CD4-positive, alpha-beta T cell (primary cell): ENCODE measurements at regions not wholly inside any gene's neighbourhood (a gene's known extent, or its start where the extent isn't known, plus 50 kb on each side); places are given as distances from the start of the nearest gene placed in this dataset.

ENCODE experiments used
- ATAC-seq: fragments of 200-7000 bp; cut with Tn5 transposase; one replicate; pipeline ENCODE4 v1.10.0; 2022; ENCODE audit warnings: mild to moderate bottlenecking; ENCODE audit not compliant: poor library complexity
- CTCF ChIA-PET: fragments of 350-600 bp; sonication (Branson Sonifier 250); formaldehyde crosslinking; loops from one replicate; lab custom pipeline; 2021; ENCODE audit warnings: antibody characterized with exemption, inconsistent platforms; lab: Charles Lee
- POLR2A ChIA-PET: fragments of 350-600 bp; sonication (Branson Sonifier 250); formaldehyde crosslinking; loops from one replicate; lab custom pipeline; 2021; ENCODE audit warnings: antibody characterized with exemption, inconsistent platforms; lab: Charles Lee
- DNase-seq, 14 experiments: peaks; one replicate each; pipeline ENCODE4 v3.0.0-alpha.2; 2013 to 2020; ENCODE audit warnings: mixed read lengths in 2 of 14
- H3K27ac ChIP-seq, 2 donors: one replicate each; pipeline versions ENCODE4 v1.5.1 to v1.7.0; 2013; ENCODE audit warnings: low read length in 2 of 2, low read depth in 1 of 2, mild to moderate bottlenecking in 1 of 2
- H3K27me3 ChIP-seq, 2 experiments: 1 replicate in 1 of 2; 2 replicates in 1 of 2; pipeline versions ENCODE4 v1.6.1 to v1.7.0; 2013; ENCODE audit warnings: low read length in 2 of 2, control low read depth in 1 of 2, mild to moderate bottlenecking in 1 of 2, moderate library complexity in 1 of 2; ENCODE audit not compliant: insufficient read depth in 2 of 2, control insufficient read depth in 1 of 2
- H3K36me3 ChIP-seq: one replicate; pipeline ENCODE4 v1.6.1; 2013; ENCODE audit warnings: low read length, control low read depth; ENCODE audit not compliant: insufficient read depth
- H3K4me1 ChIP-seq: one replicate; pipeline ENCODE4 v1.6.1; 2013; ENCODE audit warnings: low read length, control low read depth; ENCODE audit not compliant: insufficient read depth
- H3K4me3 ChIP-seq: one replicate; pipeline ENCODE4 v1.5.1; 2013; ENCODE audit warnings: mild to moderate bottlenecking, low read length, moderate library complexity
- H3K9me3 ChIP-seq, 2 experiments: 1 replicate in 1 of 2; 2 replicates in 1 of 2; pipeline versions ENCODE4 v1.6.1 to v1.7.0; 2013; ENCODE audit warnings: low read length in 2 of 2, mild to moderate bottlenecking in 2 of 2, control low read depth in 1 of 2, moderate library complexity in 1 of 2; ENCODE audit not compliant: control insufficient read depth in 1 of 2, insufficient read depth in 1 of 2
- H3K27ac Mint-ChIP-seq: one replicate; pipeline ENCODE4 v1.8.0; 2020; ENCODE audit warnings: mixed read lengths
- H3K27me3 Mint-ChIP-seq: one replicate; pipeline ENCODE4 v1.8.0; 2021; ENCODE audit warnings: mixed read lengths
- H3K36me3 Mint-ChIP-seq: one replicate; pipeline ENCODE4 v1.8.0; 2021; ENCODE audit warnings: low read depth, mixed read lengths
- H3K4me1 Mint-ChIP-seq: one replicate; pipeline ENCODE4 v1.8.0; 2021; ENCODE audit warnings: low read depth, mixed read lengths
- H3K4me3 Mint-ChIP-seq: one replicate; pipeline ENCODE4 v1.8.0; 2020; ENCODE audit warnings: mild to moderate bottlenecking, mixed read lengths
- H3K9me3 Mint-ChIP-seq: one replicate; pipeline ENCODE4 v1.8.0; 2020; ENCODE audit warnings: mixed read lengths
- CTCF ChIP-seq: fragments of 200-600 bp; IDR thresholded peaks from one replicate; pipeline ENCODE4 v1.8.0; 2022; ENCODE audit warnings: antibody characterized with exemption, mild to moderate bottlenecking
- intact Hi-C, 2 experiments: fragments of 100-400 bp; cut with DNase I in 1 of 2; cut with micrococcal nuclease in 1 of 2; formaldehyde crosslinking; loops; one replicate each; pipeline versions ENCODE4 v1.15.1 to v1.9.0; 2023 to 2025; cut with DNase I, micrococcal nuclease

- no peak overlapping the region for H3K4me3 Mint-ChIP-seq
- no peaks in the 10 kb centered on the region for H3K27me3 Mint-ChIP-seq
- ATAC-seq = no peak
- no peak for DNase-seq
- H3K4me1 ChIP-seq = no peaks in the 10 kb centered on the region
- no peaks in the 10 kb centered on the region for H3K9me3 Mint-ChIP-seq
- POLR2A ChIA-PET = no interaction called here
- CTCF ChIA-PET = no interaction called here
- no peaks in the 10 kb centered on the region for H3K36me3 ChIP-seq
- H3K9me3 ChIP-seq = peaks cover 0 to 2% of the 10 kb centered on the region in 2 experiments
- H3K4me1 Mint-ChIP-seq = no peaks in the 10 kb centered on the region
- no peak for TF ChIP-seq CTCF
- intact Hi-C loops = no loop called here
- no peak overlapping the region for H3K27ac Mint-ChIP-seq
- no peak overlapping the region for H3K27ac ChIP-seq
- H3K4me3 ChIP-seq = no peak overlapping the region
- no peaks in the 10 kb centered on the region for H3K27me3 ChIP-seq
- H3K36me3 Mint-ChIP-seq = no peaks in the 10 kb centered on the region
Observed at GRCh38 chr7:13682626-13683025, 306.8 kb downstream of the ETV1 start.

GRCh38 chr7:13687500-13687899, 302.0 kb downstream of the ETV1 start:
- intact Hi-C loops = no loop called here

GRCh38 chr7:13692548-13692947, 296.9 kb downstream of the ETV1 start:
- ChIA-PET POLR2A (no interaction called here), CTCF (no interaction called here)
- Histone ChIP-seq H3K4me3 (no peak overlapping the region), H3K36me3 (no peaks in the 10 kb centered on the region), H3K27me3 (no peaks in the 10 kb centered on the region), H3K9me3 (no peaks in the 10 kb centered on the region), H3K27ac (no peak overlapping the region), H3K4me1 (no peaks in the 10 kb centered on the region)
- Mint-ChIP-seq H3K4me1 (no peaks in the 10 kb centered on the region), H3K27ac (no peak overlapping the region), H3K9me3 (peaks cover 5% of the 10 kb centered on the region), H3K4me3 (no peak overlapping the region), H3K36me3 (no peaks in the 10 kb centered on the region), H3K27me3 (no peaks in the 10 kb centered on the region)
- DNase-seq (no peak), ATAC-seq (no peak)
- TF ChIP-seq CTCF = no peak
- intact Hi-C loops = no loop called here

More at GRCh38 chr7:13687500-13687899, 302.0 kb downstream of the ETV1 start:
- no peak overlapping the region for H3K27ac Mint-ChIP-seq
- DNase-seq = no peak
- no peaks in the 10 kb centered on the region for H3K27me3 Mint-ChIP-seq
- ATAC-seq = no peak
- Histone ChIP-seq H3K27ac (no peak overlapping the region), H3K36me3 (no peaks in the 10 kb centered on the region), H3K4me3 (no peak overlapping the region), H3K27me3 (no peaks in the 10 kb centered on the region), H3K4me1 (no peaks in the 10 kb centered on the region), H3K9me3 (no peaks in the 10 kb centered on the region)
- CTCF ChIA-PET = no interaction called here
- H3K4me1 Mint-ChIP-seq = no peaks in the 10 kb centered on the region
- H3K4me3 Mint-ChIP-seq = no peak overlapping the region
- POLR2A ChIA-PET = no interaction called here
- no peak for TF ChIP-seq CTCF
- no peaks in the 10 kb centered on the region for H3K9me3 Mint-ChIP-seq
- H3K36me3 Mint-ChIP-seq = no peaks in the 10 kb centered on the region
